ENCODE measurements at regions not wholly inside any gene's neighbourhood (a gene's known extent, or its start where the extent isn't known, plus 50 kb on each side); places are given as distances from the start of the nearest gene placed in this dataset.

GRCh38 chr3:25863416-25863959, 73.6 kb downstream of the OXSM start:
- no peak for DNase-seq (ENCODE audit: low spot score)
- no peaks in the 10 kb centered on the region for H3K36me3 ChIP-seq (ENCODE audit: control insufficient read depth in 4 of 4, insufficient read depth in 3 of 4, low read depth in 1 of 4, low read length in 3 of 4)
- WGBS: 79% methylated on average over 3 of the region's 3 CpGs

GRCh38 chr3:25870452-25870851, 80.6 kb downstream of the OXSM start:
- no peak for DNase-seq (ENCODE audit: low spot score)
- Histone ChIP-seq H3K9me3 (ENCODE audit: control insufficient read depth in 4 of 4, low read length in 3 of 4) (peaks cover 0 to 4% (median under 1%) of the 10 kb centered on the region in 4 donors), H3K27ac (ENCODE audit: low read depth in 1 of 2, low read length in 2 of 2) (no peak overlapping the region), H3K36me3 (ENCODE audit: control insufficient read depth in 4 of 4, insufficient read depth in 3 of 4, low read depth in 1 of 4, low read length in 3 of 4) (no peaks in the 10 kb centered on the region), H3K4me1 (ENCODE audit: control insufficient read depth in 4 of 4, insufficient read depth in 4 of 4, low read length in 3 of 4) (no peaks in the 10 kb centered on the region), H3K4me3 (ENCODE audit: low read depth in 1 of 3, low read length in 3 of 3) (no peak overlapping the region), H3K27me3 (ENCODE audit: control insufficient read depth in 4 of 4, insufficient read depth in 4 of 4, low read length in 3 of 4) (peaks cover 0 to 3% (median 1%) of the 10 kb centered on the region in 4 donors), H3K9ac (ENCODE audit: low read depth in 1 of 2, low read length in 2 of 2) (no peak overlapping the region)
- TF ChIP-seq NR2F2 (IDR thresholded peaks at IDR 0.05) (no peak), HNF4G (IDR thresholded peaks at IDR 0.05) (no peak), HNF4A (conservative IDR thresholded peaks at IDR 0.05) (no peak), EGR1 (IDR thresholded peaks at IDR 0.05; ENCODE audit: low read depth in 2 of 2) (no peak), MAX (IDR thresholded peaks at IDR 0.05) (no peak), CTCF (IDR thresholded peaks at IDR 0.05; ENCODE audit: low read depth, low read length, missing input control) (no peak), FOXA2 (IDR thresholded peaks at IDR 0.05) (no peak), SP1 (IDR thresholded peaks at IDR 0.05) (no peak), ZBTB33 (IDR thresholded peaks at IDR 0.05) (no peak), RXRA (IDR thresholded peaks at IDR 0.05) (no peak), JUND (IDR thresholded peaks at IDR 0.05) (no peak)

More at GRCh38 chr3:25863416-25863959, 73.6 kb downstream of the OXSM start:
- H3K27me3 ChIP-seq (ENCODE audit: control insufficient read depth in 4 of 4, insufficient read depth in 4 of 4, low read length in 3 of 4): peaks cover 0 to 2% (median 0%) of the 10 kb centered on the region in 4 donors
- H3K9ac ChIP-seq (ENCODE audit: low read depth in 1 of 2, low read length in 2 of 2): no peak overlapping the region
- H3K27ac ChIP-seq (ENCODE audit: low read depth in 1 of 2, low read length in 2 of 2): no peak overlapping the region
- H3K4me3 ChIP-seq (ENCODE audit: low read depth in 1 of 3, low read length in 3 of 3): no peak overlapping the region
- TF ChIP-seq REST (IDR thresholded peaks at IDR 0.05): no peak
- TF ChIP-seq RXRA (IDR thresholded peaks at IDR 0.05): no peak
- TF ChIP-seq RAD21 (IDR thresholded peaks at IDR 0.05): no peak
- no peak for TF ChIP-seq ATF3 (IDR thresholded peaks at IDR 0.05)
- TF ChIP-seq HNF4G (IDR thresholded peaks at IDR 0.05): no peak
- TF ChIP-seq TAF1 (conservative IDR thresholded peaks at IDR 0.05): no peak
- TF ChIP-seq SP1 (IDR thresholded peaks at IDR 0.05): no peak
- no peak for TF ChIP-seq CTCF (IDR thresholded peaks at IDR 0.05; ENCODE audit: low read depth, low read length, missing input control)
- TF ChIP-seq FOXA1 (IDR thresholded peaks at IDR 0.05): no peak
- TF ChIP-seq NR2F2 (IDR thresholded peaks at IDR 0.05): no peak
- H3K4me1 ChIP-seq (ENCODE audit: control insufficient read depth in 4 of 4, insufficient read depth in 4 of 4, low read length in 3 of 4): no peaks in the 10 kb centered on the region
- H3K9me3 ChIP-seq (ENCODE audit: control insufficient read depth in 4 of 4, low read length in 3 of 4): no peaks in the 10 kb centered on the region

Measured in liver (tissue), 8 donors.